CD14-positive monocyte (primary cell): ENCODE measurements at regions not wholly inside any gene's neighbourhood (a gene's known extent, or its start where the extent isn't known, plus 50 kb on each side); places are given as distances from the start of the nearest gene placed in this dataset.

Experiments
- DNase-seq, 3 donors: peaks; one replicate each; pipeline ENCODE4 v3.0.0-alpha.2; 2011 to 2022
- H2AFZ ChIP-seq: 2 replicates; pipeline ENCODE4 v1.6.0; 2012; ENCODE audit warnings: mild to moderate bottlenecking, low read depth, low read length, inconsistent platforms; ENCODE audit not compliant: insufficient read depth, poor library complexity, severe bottlenecking
- H3K27ac ChIP-seq, 2 donors: 1 replicate in 1 of 2; 2 replicates in 1 of 2; pipeline ENCODE4 v1.5.1; 2012 to 2013; ENCODE audit warnings: low read length in 2 of 2, control low read depth in 1 of 2, inconsistent platforms in 1 of 2, low read depth in 1 of 2, mild to moderate bottlenecking in 1 of 2
- H3K27me3 ChIP-seq, 2 donors: one replicate each; pipeline versions ENCODE4 v1.6.0 to v1.6.1; 2011 to 2013; ENCODE audit warnings: low read length in 2 of 2; ENCODE audit not compliant: control insufficient read depth in 2 of 2, insufficient read depth in 2 of 2
- H3K36me3 ChIP-seq, 2 donors: replicated peaks in 1 of 2; 1 replicate in 1 of 2; 2 replicates in 1 of 2; pipeline versions ENCODE4 v1.5.1 to v1.6.1; 2012 to 2013; ENCODE audit warnings: low read length in 2 of 2, control low read depth in 1 of 2, inconsistent platforms in 1 of 2, mild to moderate bottlenecking in 1 of 2; ENCODE audit not compliant: insufficient read depth in 2 of 2, control insufficient read depth in 1 of 2
- H3K4me1 ChIP-seq, 2 donors: 1 replicate in 1 of 2; 2 replicates in 1 of 2; pipeline versions ENCODE4 v1.5.1 to v1.6.1; 2012 to 2013; ENCODE audit warnings: low read length in 2 of 2, control low read depth in 1 of 2, inconsistent platforms in 1 of 2, mild to moderate bottlenecking in 1 of 2, moderate library complexity in 1 of 2; ENCODE audit not compliant: insufficient read depth in 2 of 2, control insufficient read depth in 1 of 2
- H3K4me2 ChIP-seq: replicated peaks from 2 replicates; pipeline ENCODE3; 2012; ENCODE audit warnings: low read length, moderate library complexity, mild to moderate bottlenecking; ENCODE audit not compliant: poor library complexity, severe bottlenecking; ENCODE audit errors: extremely low read depth
- H3K4me3 ChIP-seq, 3 experiments: fragments of 200-600 bp in 1 of 3; sonication (generic) in 1 of 3; replicated peaks in 1 of 3; 1 replicate in 2 of 3; 2 replicates in 1 of 3; pipeline ENCODE4 v1.5.1; 2011 to 2013; ENCODE audit warnings: low read length in 3 of 3, mild to moderate bottlenecking in 3 of 3, control low read depth in 2 of 3, low read depth in 2 of 3, inconsistent platforms in 1 of 3, moderate library complexity in 1 of 3
- H3K79me2 ChIP-seq: 2 replicates; pipeline ENCODE4 v1.6.0; 2012; ENCODE audit warnings: mild to moderate bottlenecking, control low read depth, inconsistent platforms, low read length, moderate library complexity; ENCODE audit not compliant: insufficient read depth
- H3K9ac ChIP-seq: 2 replicates; pipeline ENCODE4 v1.6.0; 2017; ENCODE audit warnings: low read length, mild to moderate bottlenecking; ENCODE audit not compliant: insufficient read depth, poor library complexity, severe bottlenecking
- H3K9me3 ChIP-seq, 2 donors: replicated peaks in 1 of 2; 1 replicate in 1 of 2; 2 replicates in 1 of 2; pipeline versions ENCODE4 v1.5.1 to v1.6.1; 2012 to 2013; ENCODE audit warnings: low read length in 2 of 2, control low read depth in 1 of 2; ENCODE audit not compliant: control insufficient read depth in 1 of 2, insufficient read depth in 1 of 2
- H4K20me1 ChIP-seq: 2 replicates; pipeline ENCODE4 v1.6.0; 2012; ENCODE audit warnings: mild to moderate bottlenecking, low read length, control low read depth, moderate library complexity; ENCODE audit not compliant: insufficient read depth
- H3K27ac Mint-ChIP-seq, 7 donors: one replicate each; pipeline ENCODE4 v1.8.0; 2020; ENCODE audit warnings: mild to moderate bottlenecking in 7 of 7, mixed read lengths in 7 of 7, moderate library complexity in 6 of 7, inconsistent platforms in 2 of 7
- H3K27me3 Mint-ChIP-seq, 3 donors: one replicate each; pipeline ENCODE4 v1.8.0; 2021 to 2022; ENCODE audit warnings: low read depth in 3 of 3, mild to moderate bottlenecking in 3 of 3, mixed read lengths in 3 of 3, moderate library complexity in 3 of 3, inconsistent platforms in 1 of 3
- H3K36me3 Mint-ChIP-seq, 2 donors: one replicate each; pipeline ENCODE4 v1.8.0; 2020; ENCODE audit warnings: mixed read lengths in 2 of 2, inconsistent platforms in 1 of 2, mild to moderate bottlenecking in 1 of 2
- H3K4me1 Mint-ChIP-seq: one replicate; pipeline ENCODE4 v1.8.0; 2020; ENCODE audit warnings: mild to moderate bottlenecking, mixed read lengths
- H3K4me3 Mint-ChIP-seq, 2 donors: one replicate each; pipeline ENCODE4 v1.8.0; 2020; ENCODE audit warnings: mild to moderate bottlenecking in 2 of 2, mixed read lengths in 2 of 2, moderate library complexity in 1 of 2
- H3K9me3 Mint-ChIP-seq, 7 donors: one replicate each; pipeline ENCODE4 v1.8.0; 2020 to 2022; ENCODE audit warnings: mixed read lengths in 7 of 7, mild to moderate bottlenecking in 6 of 7, moderate library complexity in 6 of 7, inconsistent platforms in 2 of 7
- WGBS: methylation state at CpG from one replicate; pipeline ENCODE4 v1.1.5; 2013; ENCODE audit warnings: missing lambda C conversion rate; ENCODE audit not compliant: insufficient coverage; 5-methylcytosine and 5-hydroxymethylcytosine counted together
- intact Hi-C, 2 donors: fragments of 100-400 bp; cut with micrococcal nuclease; formaldehyde crosslinking; loops; one replicate each; pipeline versions ENCODE4 v1.15.0 to v1.15.1; 2023
- TF ChIP-seq, protein P1 (sequence below): fragments of 200-600 bp; IDR thresholded peaks from one replicate; pipeline ENCODE4 v1.8.0; 2022; ENCODE audit warnings: antibody characterized with exemption, mild to moderate bottlenecking

DNA sequence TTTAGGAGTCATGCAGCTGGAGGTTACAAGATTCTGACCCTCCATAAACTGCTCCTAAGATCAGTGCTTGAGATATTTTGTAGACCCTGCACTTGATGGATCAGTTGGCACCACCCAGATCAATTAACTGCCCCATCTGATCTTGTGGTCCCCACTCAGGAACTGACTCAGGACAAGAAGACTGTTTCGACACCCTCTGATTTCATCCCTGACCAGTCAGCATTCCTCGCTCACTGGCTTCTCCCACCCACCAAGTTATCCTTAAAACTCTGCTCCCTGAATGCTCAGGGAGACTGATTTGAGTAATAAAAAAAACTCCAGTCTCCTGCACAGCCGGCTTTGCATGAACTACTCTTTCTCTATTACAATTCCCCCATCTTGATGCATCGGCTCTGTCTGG, 360.2 kb downstream of the GALC start:
- Mint-ChIP-seq H3K4me3 (no peak overlapping the region), H3K4me1 (no peaks in the 10 kb centered on the region), H3K36me3 (no peaks in the 10 kb centered on the region), H3K9me3 (peaks cover 0 to 3% (median 0%) of the 10 kb centered on the region in 7 donors), H3K27ac (no peak overlapping the region), H3K27me3 (peaks cover 0 to 1% (median 0%) of the 10 kb centered on the region in 3 donors)
- intact Hi-C loops, result no loop called here
- Histone ChIP-seq H3K27me3 (no peaks in the 10 kb centered on the region), H4K20me1 (no peaks in the 10 kb centered on the region), H3K4me2 (no peak overlapping the region), H2AFZ (no peak overlapping the region), H3K4me1 (no peaks in the 10 kb centered on the region), H3K27ac (no peak overlapping the region), H3K79me2 (no peaks in the 10 kb centered on the region), H3K36me3 (no peaks in the 10 kb centered on the region), H3K4me3 (no peak overlapping the region), H3K9ac (no peak overlapping the region), H3K9me3 (no peaks in the 10 kb centered on the region)
- TF ChIP-seq, protein P1, sequence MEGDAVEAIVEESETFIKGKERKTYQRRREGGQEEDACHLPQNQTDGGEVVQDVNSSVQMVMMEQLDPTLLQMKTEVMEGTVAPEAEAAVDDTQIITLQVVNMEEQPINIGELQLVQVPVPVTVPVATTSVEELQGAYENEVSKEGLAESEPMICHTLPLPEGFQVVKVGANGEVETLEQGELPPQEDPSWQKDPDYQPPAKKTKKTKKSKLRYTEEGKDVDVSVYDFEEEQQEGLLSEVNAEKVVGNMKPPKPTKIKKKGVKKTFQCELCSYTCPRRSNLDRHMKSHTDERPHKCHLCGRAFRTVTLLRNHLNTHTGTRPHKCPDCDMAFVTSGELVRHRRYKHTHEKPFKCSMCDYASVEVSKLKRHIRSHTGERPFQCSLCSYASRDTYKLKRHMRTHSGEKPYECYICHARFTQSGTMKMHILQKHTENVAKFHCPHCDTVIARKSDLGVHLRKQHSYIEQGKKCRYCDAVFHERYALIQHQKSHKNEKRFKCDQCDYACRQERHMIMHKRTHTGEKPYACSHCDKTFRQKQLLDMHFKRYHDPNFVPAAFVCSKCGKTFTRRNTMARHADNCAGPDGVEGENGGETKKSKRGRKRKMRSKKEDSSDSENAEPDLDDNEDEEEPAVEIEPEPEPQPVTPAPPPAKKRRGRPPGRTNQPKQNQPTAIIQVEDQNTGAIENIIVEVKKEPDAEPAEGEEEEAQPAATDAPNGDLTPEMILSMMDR, result no peak
- no peak for DNase-seq
- WGBS, result 100% methylated on average over 2 of the region's 4 CpGs

DNA sequence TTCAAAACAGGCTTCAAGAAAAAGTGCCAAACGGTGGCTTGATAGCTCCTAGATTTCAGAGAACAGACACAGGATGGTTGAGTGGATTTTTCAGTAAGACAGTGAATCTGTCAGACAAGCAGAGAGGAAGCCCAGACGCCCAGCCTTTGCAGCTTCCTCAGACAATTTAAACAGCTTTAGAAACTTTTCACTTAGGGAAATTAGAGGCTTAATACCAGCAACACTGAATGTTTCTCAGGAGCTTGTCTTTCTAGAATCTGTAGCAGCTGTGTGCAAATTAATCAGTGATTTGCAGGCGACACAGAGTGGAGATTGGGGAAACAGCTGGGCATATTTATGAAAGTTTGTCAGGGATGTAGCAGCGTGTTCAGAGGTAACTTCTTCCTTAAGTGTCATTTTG, 362.1 kb downstream of the GALC start:
- H3K27me3 ChIP-seq, result no peaks in the 10 kb centered on the region
- no peak overlapping the region for H3K9ac ChIP-seq
- no peaks in the 10 kb centered on the region for H4K20me1 ChIP-seq
- Mint-ChIP-seq H3K27ac (no peak overlapping the region), H3K27me3 (peaks cover 0 to 1% (median 0%) of the 10 kb centered on the region in 3 donors), H3K36me3 (no peaks in the 10 kb centered on the region), H3K4me3 (no peak overlapping the region), H3K9me3 (peaks cover 0 to 3% (median 0%) of the 10 kb centered on the region in 7 donors), H3K4me1 (no peaks in the 10 kb centered on the region)
- no peak overlapping the region for H3K4me3 ChIP-seq
- WGBS, result 6% methylated on average over 2 of the region's 4 CpGs
- H3K27ac ChIP-seq, result no peak overlapping the region
- intact Hi-C loops, result no loop called here
- no peaks in the 10 kb centered on the region for H3K36me3 ChIP-seq
- TF ChIP-seq, protein P1, result no peak
- no peak overlapping the region for H3K4me2 ChIP-seq
- no peak for DNase-seq
- no peaks in the 10 kb centered on the region for H3K4me1 ChIP-seq
- no peak overlapping the region for H2AFZ ChIP-seq
- no peaks in the 10 kb centered on the region for H3K79me2 ChIP-seq
- H3K9me3 ChIP-seq, result no peaks in the 10 kb centered on the region
